Epidermal melanocyte (primary cell): ENCODE measurements at regions not wholly inside any gene's neighbourhood (a gene's known extent, or its start where the extent isn't known, plus 50 kb on each side); places are given as distances from the start of the nearest gene placed in this dataset.
"Not testable (repeated sequence)": the region's sequence is repeated elsewhere in the genome, so short reads cannot be mapped to it uniquely, and the experiment has no call there.

Source experiments
- DNase-seq: peaks from one replicate; pipeline ENCODE4 v3.0.0; 2011; ENCODE audit warnings: low spot score; ENCODE audit not compliant: insufficient read length

DNA sequence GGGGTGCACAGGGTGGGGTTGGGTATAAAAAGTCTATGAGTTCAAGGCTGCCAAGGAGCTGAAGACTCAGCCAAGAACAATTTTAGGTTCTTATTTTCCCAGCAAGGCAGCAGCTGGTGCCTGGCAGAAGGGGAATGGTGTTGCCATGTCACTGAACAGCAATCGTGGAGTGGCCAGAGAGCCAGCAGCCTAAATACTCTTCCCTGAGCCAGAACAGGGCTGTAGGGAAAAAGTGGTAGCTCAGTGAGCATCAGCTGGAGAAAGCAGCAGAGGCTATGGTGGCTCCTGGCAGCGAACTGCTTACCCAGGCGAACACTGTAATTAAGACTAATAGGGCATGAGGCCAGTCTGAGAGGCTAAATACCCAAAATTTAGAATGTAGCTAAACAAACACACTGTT lies 334.9 kb downstream of the RMST start:
- DNase-seq: no peak

GRCh38 chr12:97800561-97800960 lies 338.0 kb downstream of the RMST start:
- DNase-seq: no peak

GRCh38 chr12:97801471-97802059 lies 339.0 kb downstream of the RMST start:
- DNase-seq: no peak

DNA sequence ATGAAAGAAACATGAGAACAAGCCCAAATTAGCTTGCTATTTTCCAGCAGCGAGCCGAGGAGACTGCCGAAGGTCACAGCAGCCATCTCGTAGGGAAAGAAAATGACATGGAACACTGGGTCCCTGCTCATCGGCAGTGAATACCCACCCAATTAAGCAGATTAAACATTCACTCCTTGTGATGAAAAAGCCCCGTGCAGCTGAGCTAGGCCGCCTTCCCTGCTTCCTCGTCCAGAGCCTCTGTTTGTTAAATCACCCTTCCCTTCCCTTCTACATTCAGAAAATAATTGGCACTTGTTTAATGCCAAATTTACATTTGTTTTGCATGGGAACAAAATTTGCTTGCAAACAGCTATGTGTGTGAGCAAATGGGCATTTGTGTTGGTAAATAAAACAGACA lies 342.5 kb downstream of the RMST start:
- no peak for DNase-seq

DNA sequence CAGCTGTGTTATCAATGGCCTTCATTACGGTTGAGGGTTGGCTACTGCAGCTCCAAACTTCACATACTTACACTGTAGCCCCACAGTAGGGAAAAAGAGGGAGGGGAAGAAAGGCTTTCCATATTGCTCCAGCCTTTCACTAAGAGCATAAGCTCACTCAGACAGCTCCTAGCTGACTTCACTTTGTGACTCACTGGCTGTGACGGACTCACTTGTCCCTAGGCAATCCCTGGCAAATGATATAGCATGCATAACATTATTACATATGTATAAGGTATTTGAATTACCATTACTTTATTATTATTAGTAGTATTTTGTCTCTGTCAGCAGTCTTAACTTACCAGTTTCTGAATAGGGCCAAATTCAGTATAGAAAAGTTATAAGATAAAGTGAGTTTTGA lies 350.7 kb downstream of the RMST start:
- DNase-seq: no peak

- DNase-seq: no peak
Observed at GRCh38 chr12:97821806-97822205, 359.2 kb downstream of the RMST start.

GRCh38 chr12:97835541-97835940 lies 372.9 kb downstream of the RMST start:
- DNase-seq: no peak

DNA sequence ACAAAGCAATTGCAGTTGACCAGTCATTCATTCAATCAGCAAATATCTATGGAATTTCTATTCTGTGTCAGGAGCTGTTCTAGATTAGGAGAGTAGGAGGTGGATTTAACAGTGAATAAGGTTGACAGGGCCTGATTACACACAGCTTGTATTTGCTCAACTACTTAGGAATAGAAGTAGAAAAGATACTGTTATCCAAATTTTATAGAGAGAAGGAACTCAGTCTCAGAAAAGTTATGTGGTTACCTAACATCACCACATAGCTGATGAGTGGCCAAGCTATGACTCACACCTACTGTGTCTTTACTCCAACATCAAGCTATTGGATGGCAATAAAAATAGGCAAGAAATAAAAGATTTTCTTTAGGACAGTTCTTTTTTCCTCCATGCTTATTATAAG lies 374.8 kb downstream of the RMST start:
- no peak for DNase-seq

- DNase-seq: no peak
Observed at GRCh38 chr12:97848051-97848450, 385.4 kb downstream of the RMST start.

DNA sequence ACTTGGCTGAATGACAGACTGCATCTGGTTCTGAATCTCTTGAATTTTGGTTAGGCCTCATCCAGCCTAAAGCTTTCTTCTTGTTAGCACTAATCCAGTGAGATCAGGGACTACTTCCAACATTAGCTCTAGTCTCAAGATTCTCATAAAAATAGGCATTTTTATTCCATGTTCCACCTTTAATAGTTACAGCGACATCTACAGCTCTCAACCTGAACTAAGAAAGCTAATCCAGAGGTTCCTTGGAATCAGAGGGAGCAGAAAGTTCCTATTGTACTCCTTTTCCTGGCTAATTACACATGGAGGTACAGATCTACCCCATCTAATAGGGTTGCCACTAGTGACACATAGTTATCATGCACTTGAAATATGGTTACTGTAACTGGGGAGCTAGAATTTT lies 391.9 kb downstream of the RMST start:
- no peak for DNase-seq

- no peak for DNase-seq
Observed at GRCh38 chr12:97862072-97862471, 399.5 kb downstream of the RMST start.

DNA sequence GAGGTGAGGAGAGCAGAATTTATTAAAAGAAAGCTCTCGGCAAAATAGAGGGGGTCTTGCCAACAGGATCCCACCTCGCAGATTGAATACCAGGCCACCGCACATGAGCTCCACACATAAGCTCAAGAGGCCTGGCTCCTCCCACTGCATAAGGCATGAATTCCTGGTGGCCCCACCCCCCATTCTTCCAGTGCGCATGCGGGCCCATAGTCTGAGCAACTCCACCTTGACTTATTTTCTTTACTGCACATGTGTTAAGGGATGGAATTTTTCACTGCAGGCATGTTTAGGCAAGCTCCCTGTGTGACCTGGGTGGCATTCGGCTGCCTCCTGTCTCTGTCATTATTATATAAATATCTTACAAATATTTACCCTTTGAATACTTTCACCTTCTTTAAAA lies 412.5 kb downstream of the RMST start:
- no peak for DNase-seq

GRCh38 chr12:97876780-97877179 lies 414.2 kb downstream of the RMST start:
- DNase-seq: no peak

DNA sequence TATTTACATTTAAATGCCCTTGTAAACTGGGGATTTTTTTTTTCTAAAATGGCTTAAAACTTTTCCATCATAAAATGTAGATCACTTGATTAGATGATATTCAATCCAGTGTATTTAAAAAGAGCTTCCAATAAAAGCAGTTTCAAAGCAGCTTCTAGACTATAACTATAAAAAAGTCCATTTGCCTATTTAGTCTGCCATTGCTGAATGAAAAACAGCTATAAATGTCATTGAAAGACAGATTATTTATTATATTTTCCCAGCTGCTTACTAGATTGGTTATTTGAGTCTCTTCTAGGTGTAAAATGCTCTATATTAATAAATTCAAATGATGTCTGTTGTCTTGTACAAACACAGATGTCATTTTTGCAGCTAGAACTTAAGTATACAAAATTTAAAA lies 414.8 kb downstream of the RMST start:
- DNase-seq: no peak

GRCh38 chr12:97886511-97887176 lies 424.0 kb downstream of the RMST start:
- no peak for DNase-seq

- not testable (repeated sequence) for DNase-seq
Observed at GRCh38 chr12:97897881-97898280, 435.3 kb downstream of the RMST start.

- DNase-seq: no peak
Observed at GRCh38 chr12:97899529-97899928, 436.9 kb downstream of the RMST start.

GRCh38 chr12:97899956-97900355 lies 437.4 kb downstream of the RMST start:
- no peak for DNase-seq

DNA sequence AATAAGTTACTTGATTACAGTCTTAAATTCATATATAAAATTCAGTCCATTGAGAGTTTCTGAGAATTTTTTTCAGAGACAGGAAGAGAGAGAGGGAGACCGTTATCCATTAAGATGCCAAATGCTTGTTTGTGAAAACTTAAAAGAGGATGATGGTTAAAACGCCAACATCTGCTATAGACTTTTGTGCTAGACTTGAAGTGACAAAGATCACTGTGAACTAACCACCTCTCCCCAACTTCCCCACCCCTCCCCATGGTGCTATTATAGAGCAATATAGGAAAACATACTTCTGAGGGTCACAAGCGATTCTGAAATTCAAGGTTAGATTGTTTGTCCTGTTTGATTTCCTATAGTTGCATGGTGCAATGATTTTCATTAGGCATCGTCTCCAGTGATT lies 440.8 kb downstream of the RMST start:
- DNase-seq: no peak

DNA sequence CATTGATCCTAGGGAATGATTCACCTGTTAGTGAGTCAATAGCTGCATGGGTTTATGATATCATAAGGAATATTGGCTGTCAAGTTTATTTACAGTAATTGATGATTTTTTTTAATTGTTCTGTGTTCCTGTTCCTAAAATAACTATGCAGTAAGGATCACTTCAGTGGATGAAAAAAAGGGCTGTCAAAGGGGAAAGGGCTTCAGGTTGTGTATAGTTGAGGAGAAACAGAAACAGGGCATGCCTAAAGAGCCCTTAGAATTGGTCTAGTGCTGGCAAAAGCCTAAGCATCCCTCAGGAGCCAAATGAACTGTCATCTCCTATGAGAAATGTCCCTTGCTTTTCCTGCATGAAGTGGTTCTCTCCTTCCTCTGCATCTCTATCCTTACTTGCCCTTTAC lies 444.9 kb downstream of the RMST start:
- DNase-seq: no peak

DNA sequence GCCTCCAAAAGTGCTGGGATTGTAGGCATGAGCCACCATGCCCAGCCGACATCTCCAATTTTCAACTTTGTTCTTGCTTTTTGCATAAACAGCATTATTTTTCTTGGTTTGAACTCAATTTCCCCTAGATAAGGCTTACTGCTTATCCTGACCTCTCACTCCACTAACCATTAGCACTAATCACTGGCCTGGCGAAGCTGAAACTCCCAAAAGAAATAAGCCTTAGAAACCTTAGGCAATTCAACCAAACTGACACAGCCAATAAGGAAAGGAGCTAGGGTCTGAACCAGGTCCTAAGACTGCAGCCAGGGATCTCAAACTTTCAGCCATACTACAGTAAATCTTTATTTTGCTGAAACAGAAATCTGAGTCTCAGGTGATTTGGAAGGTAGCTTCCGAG lies 448.0 kb downstream of the RMST start:
- no peak for DNase-seq

DNA sequence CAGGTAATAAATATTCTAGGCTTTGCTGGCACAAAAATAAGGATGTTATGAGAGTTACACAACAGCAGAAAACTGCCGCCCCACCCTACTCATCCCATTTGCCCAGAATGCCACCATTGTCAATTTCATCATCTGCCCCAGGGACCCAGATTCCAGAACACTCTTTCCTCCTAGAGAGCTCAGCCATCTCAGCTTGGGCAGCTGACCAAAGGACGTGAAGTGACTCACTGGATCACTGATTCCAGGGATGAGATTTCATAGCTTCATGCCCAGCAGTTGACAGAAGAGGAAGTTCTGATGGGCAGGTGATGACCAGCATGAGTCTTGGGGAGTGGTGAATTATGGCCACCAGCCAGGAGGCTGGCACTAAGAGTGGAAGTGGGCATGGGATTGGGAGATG lies 450.3 kb downstream of the RMST start:
- DNase-seq: no peak

GRCh38 chr12:97921979-97922722 lies 459.5 kb downstream of the RMST start:
- peak; percentile 18 for DNase-seq
